Mesenchymal stem cell (in vitro differentiated cells and primary cell): ENCODE measurements at regions not wholly inside any gene's neighbourhood (a gene's known extent, or its start where the extent isn't known, plus 50 kb on each side); places are given as distances from the start of the nearest gene placed in this dataset.
"Not testable (repeated sequence)": the region's sequence is repeated elsewhere in the genome, so short reads cannot be mapped to it uniquely, and the experiment has no call there.

Experiments used
- DNase-seq: peaks from one replicate; pipeline ENCODE4 v3.0.0-alpha.2; 2013
- H2AFZ ChIP-seq: one replicate; pipeline ENCODE4 v1.6.1; 2013; ENCODE audit warnings: low read depth, mild to moderate bottlenecking, control low read depth, inconsistent platforms, low read length, moderate library complexity
- H2AK5ac ChIP-seq: 2 replicates; pipeline ENCODE4 v1.6.1; 2013; ENCODE audit warnings: low read length, moderate library complexity, mild to moderate bottlenecking, inconsistent platforms; ENCODE audit not compliant: severe bottlenecking
- H2BK120ac ChIP-seq: one replicate; pipeline ENCODE4 v1.6.1; 2013; ENCODE audit warnings: low read depth, mild to moderate bottlenecking, inconsistent platforms, low read length, moderate library complexity
- H2BK12ac ChIP-seq, 2 experiments: one replicate each; pipeline ENCODE4 v1.6.1; 2013; ENCODE audit warnings: inconsistent platforms in 2 of 2, low read length in 2 of 2, mild to moderate bottlenecking in 2 of 2, moderate library complexity in 2 of 2, control low read depth in 1 of 2
- H2BK15ac ChIP-seq: one replicate; pipeline ENCODE4 v1.6.1; 2013; ENCODE audit warnings: mild to moderate bottlenecking, low read depth, inconsistent platforms; ENCODE audit not compliant: poor library complexity, severe bottlenecking
- H2BK5ac ChIP-seq: 2 replicates; pipeline ENCODE4 v1.6.1; 2013; ENCODE audit warnings: low read depth, mild to moderate bottlenecking, low read length, control low read depth, inconsistent platforms; ENCODE audit not compliant: poor library complexity, severe bottlenecking
- H3K14ac ChIP-seq, 2 experiments: one replicate each; pipeline ENCODE4 v1.6.1; 2013; ENCODE audit warnings: inconsistent platforms in 2 of 2, low read length in 2 of 2, control low read depth in 1 of 2, mild to moderate bottlenecking in 1 of 2, moderate library complexity in 1 of 2
- H3K18ac ChIP-seq, 2 experiments: one replicate each; pipeline ENCODE4 v1.6.1; 2013; ENCODE audit warnings: inconsistent platforms in 2 of 2, low read length in 2 of 2, control low read depth in 1 of 2, low read depth in 1 of 2, mild to moderate bottlenecking in 1 of 2
- H3K23ac ChIP-seq, 2 experiments: one replicate each; pipeline ENCODE4 v1.6.1; 2013; ENCODE audit warnings: inconsistent platforms in 2 of 2, low read length in 2 of 2, mild to moderate bottlenecking in 2 of 2, moderate library complexity in 2 of 2, control low read depth in 1 of 2
- H3K27ac ChIP-seq: 2 replicates; pipeline ENCODE4 v1.5.1; 2013; ENCODE audit warnings: mild to moderate bottlenecking, moderate library complexity, low read length, control low read depth, inconsistent platforms; ENCODE audit not compliant: poor library complexity, severe bottlenecking
- H3K27me3 ChIP-seq, 2 experiments: 2 replicates each; pipeline versions ENCODE4 v1.6.1 to v1.7.0; 2013; ENCODE audit warnings: low read length in 2 of 2, mild to moderate bottlenecking in 2 of 2, moderate library complexity in 2 of 2, control low read depth in 1 of 2, inconsistent platforms in 1 of 2; ENCODE audit not compliant: control insufficient read depth in 1 of 2, insufficient read depth in 1 of 2
- H3K36me3 ChIP-seq, 2 experiments: 2 replicates each; pipeline versions ENCODE4 v1.6.1 to v1.7.0; 2013; ENCODE audit warnings: low read length in 2 of 2, control low read depth in 1 of 2, inconsistent platforms in 1 of 2, low read depth in 1 of 2, mild to moderate bottlenecking in 1 of 2; ENCODE audit not compliant: insufficient read depth in 2 of 2, control insufficient read depth in 1 of 2
- H3K4ac ChIP-seq, 2 experiments: one replicate each; pipeline ENCODE4 v1.6.1; 2013; ENCODE audit warnings: inconsistent platforms in 2 of 2, low read length in 2 of 2, mild to moderate bottlenecking in 2 of 2, moderate library complexity in 2 of 2, control low read depth in 1 of 2, low read depth in 1 of 2
- H3K4me1 ChIP-seq: 2 replicates; pipeline ENCODE4 v1.6.1; 2013; ENCODE audit warnings: low read depth, low read length, control low read depth; ENCODE audit not compliant: control insufficient read depth, insufficient read depth
- H3K4me2 ChIP-seq: 2 replicates; pipeline ENCODE4 v1.6.1; 2013; ENCODE audit warnings: low read length, mild to moderate bottlenecking, inconsistent platforms; ENCODE audit not compliant: poor library complexity, severe bottlenecking
- H3K4me3 ChIP-seq, 2 experiments: 2 replicates each; pipeline versions ENCODE4 v1.5.1 to v1.7.0; 2013; ENCODE audit warnings: low read length in 2 of 2, mild to moderate bottlenecking in 2 of 2, control low read depth in 1 of 2, low read depth in 1 of 2; ENCODE audit not compliant: insufficient read depth in 1 of 2
- H3K79me1 ChIP-seq: replicated peaks from 2 replicates; pipeline ENCODE4 v1.6.1; 2013; ENCODE audit warnings: mild to moderate bottlenecking, control low read depth, low read length, inconsistent platforms; ENCODE audit not compliant: poor library complexity, severe bottlenecking
- H3K9ac ChIP-seq: 2 replicates; pipeline ENCODE4 v1.7.0; 2013; ENCODE audit warnings: mild to moderate bottlenecking, low read length, moderate library complexity
- H3K9me3 ChIP-seq: 2 replicates; pipeline ENCODE4 v1.7.0; 2013; ENCODE audit warnings: mild to moderate bottlenecking, low read length; ENCODE audit not compliant: control insufficient read depth
- H4K8ac ChIP-seq: one replicate; pipeline ENCODE4 v1.6.1; 2013; ENCODE audit warnings: inconsistent platforms, mild to moderate bottlenecking, low read length, moderate library complexity
- H4K91ac ChIP-seq: one replicate; pipeline ENCODE4 v1.6.1; 2013; ENCODE audit warnings: mild to moderate bottlenecking, low read length, inconsistent platforms
- WGBS: methylation state at CpG from one replicate; pipeline ENCODE4 v1.1.7; 2013; ENCODE audit warnings: mixed read lengths; 5-methylcytosine and 5-hydroxymethylcytosine counted together

GRCh38 chr5:148741766-148742165 lies 84.6 kb upstream of the ADRB2 start:
- H2BK12ac ChIP-seq, H2BK15ac ChIP-seq, H3K36me3 ChIP-seq, H2AFZ ChIP-seq, H3K9me3 ChIP-seq, H2BK5ac ChIP-seq, H2AK5ac ChIP-seq, H4K8ac ChIP-seq, H3K4me3 ChIP-seq, H3K27ac ChIP-seq, H3K14ac ChIP-seq, H3K4me1 ChIP-seq, H4K91ac ChIP-seq, H3K23ac ChIP-seq, H3K4ac ChIP-seq, H3K4me2 ChIP-seq, H3K79me1 ChIP-seq, H2BK120ac ChIP-seq, H3K18ac ChIP-seq, DNase-seq: not testable (repeated sequence)
- 93% methylated on average over 3 of the region's 3 CpGs for WGBS
- Histone ChIP-seq H3K27me3 (peaks cover 0 to 10% of the 10 kb centered on the region in 2 experiments), H3K9ac (peak overlapping the region; percentile 57)

GRCh38 chr5:148744380-148744779 lies 82.0 kb upstream of the ADRB2 start:
- not testable (repeated sequence) for H3K27me3 ChIP-seq
- WGBS, result no CpG with 5 or more reads among the region's 1 CpG

GRCh38 chr5:148746826-148747535 lies 79.4 kb upstream of the ADRB2 start:
- Histone ChIP-seq H2BK12ac (no peak overlapping the region), H2AK5ac (no peak overlapping the region), H2BK120ac (no peak overlapping the region), H2AFZ (no peak overlapping the region), H2BK5ac (no peak overlapping the region), H3K79me1 (no peaks in the 10 kb centered on the region), H3K9ac (no peak overlapping the region), H4K91ac (no peak overlapping the region), H3K18ac (no peak overlapping the region), H3K36me3 (no peaks in the 10 kb centered on the region), H4K8ac (no peak overlapping the region), H3K27me3 (no peaks in the 10 kb centered on the region), H3K4me2 (no peak overlapping the region), H3K14ac (no peak overlapping the region), H3K4me3 (no peak overlapping the region), H3K27ac (no peak overlapping the region), H3K23ac (no peak overlapping the region), H2BK15ac (no peak overlapping the region), H3K4me1 (no peaks in the 10 kb centered on the region), H3K4ac (no peak overlapping the region), H3K9me3 (no peaks in the 10 kb centered on the region)
- peak; percentile 41 for DNase-seq
- 44% methylated on average over 2 of the region's 2 CpGs for WGBS

More at GRCh38 chr5:148744380-148744779, 82.0 kb upstream of the ADRB2 start:
- not testable (repeated sequence) for H3K23ac ChIP-seq, H3K4me1 ChIP-seq, H2BK12ac ChIP-seq, H2BK5ac ChIP-seq, H3K36me3 ChIP-seq, H3K4ac ChIP-seq, H3K27ac ChIP-seq, H4K8ac ChIP-seq, H2BK15ac ChIP-seq, H3K79me1 ChIP-seq, H2AK5ac ChIP-seq, H2BK120ac ChIP-seq, H3K9me3 ChIP-seq, H2AFZ ChIP-seq, DNase-seq, H3K18ac ChIP-seq, H3K9ac ChIP-seq, H3K4me2 ChIP-seq, H4K91ac ChIP-seq, H3K4me3 ChIP-seq, H3K14ac ChIP-seq

- H3K4me1 ChIP-seq, result no peaks in the 10 kb centered on the region
- 43% methylated on average over 2 of the region's 2 CpGs for WGBS
- H3K4ac ChIP-seq, result no peak overlapping the region
- H2BK5ac ChIP-seq, result no peak overlapping the region
- no peak overlapping the region for H2BK120ac ChIP-seq
- no peak overlapping the region for H3K27ac ChIP-seq
- H3K23ac ChIP-seq, result no peak overlapping the region
- H3K36me3 ChIP-seq, result no peaks in the 10 kb centered on the region
- no peaks in the 10 kb centered on the region for H3K79me1 ChIP-seq
- no peak overlapping the region for H3K18ac ChIP-seq
- H4K8ac ChIP-seq, result no peak overlapping the region
- no peak overlapping the region for H2BK12ac ChIP-seq
- no peak for DNase-seq
- H3K9me3 ChIP-seq, result no peaks in the 10 kb centered on the region
- no peak overlapping the region for H3K4me3 ChIP-seq
- H2AK5ac ChIP-seq, result no peak overlapping the region
- H3K4me2 ChIP-seq, result no peak overlapping the region
- H3K9ac ChIP-seq, result no peak overlapping the region
- no peak overlapping the region for H4K91ac ChIP-seq
- H3K27me3 ChIP-seq, result no peaks in the 10 kb centered on the region
- no peak overlapping the region for H2AFZ ChIP-seq
- no peak overlapping the region for H2BK15ac ChIP-seq
- H3K14ac ChIP-seq, result no peak overlapping the region
Observed at GRCh38 chr5:148747536-148747906, 78.9 kb upstream of the ADRB2 start.
